Fibroblast of the aortic adventitia (primary cell): ENCODE measurements at regions not wholly inside any gene's neighbourhood (a gene's known extent, or its start where the extent isn't known, plus 50 kb on each side); places are given as distances from the start of the nearest gene placed in this dataset.

Experiments used
- DNase-seq: peaks from one replicate; pipeline ENCODE4 v3.0.0-alpha.2; 2010; ENCODE audit warnings: low read depth
- H3K4me3 ChIP-seq: 2 replicates; pipeline ENCODE4 v1.5.1; 2011; ENCODE audit warnings: low read depth, mild to moderate bottlenecking, control low read depth, low read length, moderate library complexity
- TF ChIP-seq, protein P1 (sequence below): IDR thresholded peaks from 2 replicates; pipeline ENCODE4 v1.5.1; 2011; ENCODE audit warnings: mild to moderate bottlenecking, low read length, control low read depth, inconsistent platforms; ENCODE audit not compliant: insufficient read depth

DNA sequence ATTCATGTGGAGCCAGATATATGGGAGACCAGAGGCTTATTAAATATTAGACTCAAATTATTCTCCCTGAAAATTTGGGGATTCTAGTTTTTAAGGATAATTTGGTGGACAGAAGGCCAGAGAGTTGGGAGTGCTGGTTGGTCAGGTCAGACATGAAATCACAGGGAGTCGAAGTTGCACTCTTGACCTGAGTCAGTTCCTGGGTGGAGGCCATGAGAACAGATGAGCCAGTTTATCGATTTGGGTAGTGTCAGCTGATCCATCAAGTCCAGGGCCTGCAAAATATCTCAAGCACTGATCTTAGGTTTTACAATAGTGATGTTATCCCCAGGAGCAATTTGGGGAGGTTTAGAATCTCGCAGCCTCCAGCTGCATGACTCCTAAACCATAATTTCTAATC is 563.5 kb upstream of the NRSN1 start:
- DNase-seq: no peak
- TF ChIP-seq, protein P1, sequence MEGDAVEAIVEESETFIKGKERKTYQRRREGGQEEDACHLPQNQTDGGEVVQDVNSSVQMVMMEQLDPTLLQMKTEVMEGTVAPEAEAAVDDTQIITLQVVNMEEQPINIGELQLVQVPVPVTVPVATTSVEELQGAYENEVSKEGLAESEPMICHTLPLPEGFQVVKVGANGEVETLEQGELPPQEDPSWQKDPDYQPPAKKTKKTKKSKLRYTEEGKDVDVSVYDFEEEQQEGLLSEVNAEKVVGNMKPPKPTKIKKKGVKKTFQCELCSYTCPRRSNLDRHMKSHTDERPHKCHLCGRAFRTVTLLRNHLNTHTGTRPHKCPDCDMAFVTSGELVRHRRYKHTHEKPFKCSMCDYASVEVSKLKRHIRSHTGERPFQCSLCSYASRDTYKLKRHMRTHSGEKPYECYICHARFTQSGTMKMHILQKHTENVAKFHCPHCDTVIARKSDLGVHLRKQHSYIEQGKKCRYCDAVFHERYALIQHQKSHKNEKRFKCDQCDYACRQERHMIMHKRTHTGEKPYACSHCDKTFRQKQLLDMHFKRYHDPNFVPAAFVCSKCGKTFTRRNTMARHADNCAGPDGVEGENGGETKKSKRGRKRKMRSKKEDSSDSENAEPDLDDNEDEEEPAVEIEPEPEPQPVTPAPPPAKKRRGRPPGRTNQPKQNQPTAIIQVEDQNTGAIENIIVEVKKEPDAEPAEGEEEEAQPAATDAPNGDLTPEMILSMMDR: no peak
- H3K4me3 ChIP-seq: no peak overlapping the region

DNA sequence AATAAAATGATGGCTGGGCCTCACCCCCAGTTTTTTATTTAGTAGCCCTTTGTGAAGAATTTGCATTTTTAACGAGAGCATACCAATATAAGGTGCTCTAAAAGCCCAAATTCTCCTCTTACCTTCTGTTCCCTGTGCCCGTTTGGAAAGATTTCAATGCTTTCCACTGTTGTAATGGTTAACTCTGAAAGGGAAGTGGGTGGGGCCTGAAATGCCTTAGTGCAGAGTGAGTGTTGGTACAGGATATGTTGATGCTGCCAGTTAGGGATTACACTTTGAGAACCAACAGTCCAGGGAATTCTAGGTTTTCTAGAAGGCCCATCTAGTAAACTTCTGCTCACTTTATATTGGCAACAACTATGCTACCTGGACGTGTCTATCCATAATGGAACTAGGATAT is 562.7 kb upstream of the NRSN1 start:
- DNase-seq: no peak
- no peak overlapping the region for H3K4me3 ChIP-seq
- TF ChIP-seq, protein P1: no peak

DNA sequence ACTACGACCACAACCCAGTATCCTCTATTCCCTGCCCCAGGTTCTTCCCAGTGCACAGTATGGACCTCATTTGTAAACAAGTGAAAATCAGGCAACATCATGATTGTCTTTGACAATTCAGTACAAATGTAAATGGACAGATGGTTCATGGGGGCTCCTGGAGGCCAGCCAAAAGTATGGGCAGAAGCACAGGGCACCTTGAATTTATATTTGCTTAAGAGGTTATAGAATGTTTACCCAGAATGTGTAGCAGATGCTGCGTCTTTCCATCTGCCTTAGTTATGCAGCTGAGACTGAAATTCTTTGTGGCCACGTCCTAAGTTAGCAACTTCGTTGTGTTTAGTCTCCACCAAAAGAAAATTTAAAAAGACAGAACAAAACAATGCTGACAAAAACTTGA is 559.6 kb upstream of the NRSN1 start:
- TF ChIP-seq, protein P1: no peak
- H3K4me3 ChIP-seq: no peak overlapping the region

DNA sequence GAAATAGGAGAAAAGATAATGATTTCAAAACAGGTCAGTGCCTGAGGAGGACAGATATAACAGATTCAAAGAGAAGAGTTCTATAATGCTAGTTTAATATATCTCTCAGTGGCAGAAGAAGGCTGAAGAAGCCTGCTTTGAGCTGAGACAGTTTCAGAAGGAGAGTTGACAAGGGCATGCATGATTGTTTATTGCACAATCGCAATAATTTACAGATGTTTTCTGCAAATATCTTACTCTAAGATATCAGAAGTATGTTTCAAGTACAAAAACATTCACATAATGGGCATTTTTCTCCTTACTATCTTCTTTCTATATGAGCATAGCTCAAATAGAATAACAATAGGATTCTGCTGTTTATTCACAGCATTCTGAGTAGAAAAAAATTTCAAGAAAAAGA is 557.7 kb upstream of the NRSN1 start:
- H3K4me3 ChIP-seq: no peak overlapping the region
- DNase-seq: no peak
- TF ChIP-seq, protein P1: no peak

More for the DNA sequence above, 559.6 kb upstream of the NRSN1 start:
- DNase-seq: no peak

DNA sequence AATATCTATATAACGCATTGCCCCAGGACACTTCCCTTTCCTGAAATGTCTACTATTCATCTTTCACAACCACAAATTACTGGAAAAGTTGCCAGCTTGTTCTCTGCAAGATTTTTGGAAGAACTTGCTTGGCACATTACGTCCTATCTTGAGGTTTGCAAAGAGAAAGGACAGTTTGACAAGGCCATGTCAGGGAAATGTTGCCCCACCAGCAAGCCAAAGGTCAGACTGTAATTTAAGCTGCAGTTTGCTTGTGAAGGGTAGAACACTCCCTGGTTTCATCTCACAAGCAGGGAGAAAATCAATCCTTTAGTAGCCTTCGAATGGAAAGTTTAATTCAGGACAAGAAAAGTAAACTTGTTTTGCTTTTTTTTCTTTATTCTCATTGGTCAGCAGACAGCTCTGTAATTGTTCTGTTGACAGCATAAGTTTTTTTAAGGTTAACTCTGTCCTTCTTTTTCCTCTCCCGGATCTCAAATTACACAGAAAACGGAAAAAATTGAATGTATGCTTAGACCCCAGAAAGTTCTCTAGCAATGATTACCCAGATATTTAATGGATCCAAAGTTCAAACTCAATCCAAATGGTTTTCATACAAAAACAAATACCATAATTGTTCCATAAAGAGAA is 541.8 kb upstream of the NRSN1 start:
- DNase-seq: no peak
- TF ChIP-seq, protein P1: no peak
- H3K4me3 ChIP-seq: no peak overlapping the region

DNA sequence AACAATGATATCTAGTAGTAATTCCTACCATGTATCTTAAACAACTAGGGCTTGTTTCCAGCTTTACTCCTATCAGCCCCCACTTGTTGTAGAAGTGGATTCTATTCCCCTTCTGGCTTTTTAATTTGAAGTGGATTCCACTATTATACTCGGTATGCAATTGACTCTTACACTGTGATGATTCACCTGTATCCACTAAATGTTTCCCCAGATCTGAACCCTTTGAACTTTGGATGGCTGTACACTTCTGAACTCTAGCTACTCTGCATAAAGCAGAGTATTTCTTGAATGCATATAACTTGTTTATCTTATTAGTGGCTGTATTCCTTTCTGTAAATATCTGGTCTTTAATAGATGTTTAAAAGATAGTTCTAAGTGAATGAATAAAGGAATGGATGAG is 538.4 kb upstream of the NRSN1 start:
- TF ChIP-seq, protein P1: no peak
- H3K4me3 ChIP-seq: no peak overlapping the region
- no peak for DNase-seq

DNA sequence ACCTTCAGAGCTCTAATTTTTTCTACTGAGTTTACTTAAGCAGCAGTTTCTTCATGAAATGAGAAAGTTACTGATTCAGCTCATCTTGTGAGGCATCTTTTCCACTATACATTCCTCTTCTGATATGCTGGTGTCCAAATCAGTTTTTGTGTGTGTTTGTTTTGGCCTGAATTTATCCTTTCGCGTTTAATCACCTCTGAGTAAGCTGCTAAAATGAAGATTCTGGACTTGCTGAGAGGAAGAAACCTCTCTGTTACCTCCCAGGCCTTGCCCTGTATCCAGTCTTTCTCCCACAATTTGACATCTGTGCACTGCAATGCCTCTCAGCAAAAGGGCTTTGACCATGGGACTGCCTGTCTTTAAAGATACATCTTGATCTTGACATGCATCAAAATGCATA is 536.2 kb upstream of the NRSN1 start:
- TF ChIP-seq, protein P1: no peak
- no peak overlapping the region for H3K4me3 ChIP-seq
- DNase-seq: no peak
